GM04503 (cell line): ENCODE measurements at regions not wholly inside any gene's neighbourhood (a gene's known extent, or its start where the extent isn't known, plus 50 kb on each side); places are given as distances from the start of the nearest gene placed in this dataset.

ENCODE experiments used
- DNase-seq: peaks from one replicate; pipeline ENCODE4 v3.0.0-alpha.2; 2012; ENCODE audit warnings: low read depth

DNA sequence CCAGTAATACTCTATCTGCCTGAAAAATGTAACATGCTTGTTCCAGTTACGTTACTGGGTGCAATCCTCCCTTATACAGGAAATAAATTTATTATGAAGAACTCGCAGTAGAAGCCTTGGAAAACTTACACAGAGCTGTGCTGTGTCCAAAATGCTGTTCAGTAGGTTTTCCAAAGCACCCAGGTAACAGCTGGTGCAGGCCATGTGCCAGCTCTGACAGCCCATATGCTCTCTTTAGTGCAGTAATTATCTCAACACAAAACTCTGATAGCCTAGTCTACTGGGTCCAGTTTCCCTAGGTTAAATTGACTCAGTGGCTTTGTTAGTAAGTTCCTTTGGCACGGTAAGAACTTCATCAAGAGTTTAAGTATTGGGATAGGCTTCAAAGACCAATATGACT, 120.7 kb upstream of the OBI1 start:
- DNase-seq, result no peak

DNA sequence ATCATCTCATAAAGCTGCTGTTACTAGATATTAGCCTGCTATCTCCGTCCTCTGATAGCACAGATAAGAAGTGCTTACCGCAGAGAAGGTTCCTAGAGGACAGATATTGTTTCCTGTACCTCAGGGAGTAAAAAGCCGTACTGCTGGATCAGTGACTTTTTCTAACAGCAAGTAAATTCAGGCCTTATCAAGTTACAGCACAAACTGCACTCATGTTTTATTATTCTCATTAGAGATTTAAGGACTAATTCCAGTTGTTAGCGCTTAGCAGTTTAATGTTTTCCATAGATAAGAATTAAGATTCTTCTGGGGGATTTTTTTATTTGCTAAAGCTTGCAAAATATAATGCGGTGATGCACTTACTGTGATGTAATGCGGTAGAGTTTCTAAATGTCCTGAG, 119.0 kb upstream of the OBI1 start:
- no peak for DNase-seq

DNA sequence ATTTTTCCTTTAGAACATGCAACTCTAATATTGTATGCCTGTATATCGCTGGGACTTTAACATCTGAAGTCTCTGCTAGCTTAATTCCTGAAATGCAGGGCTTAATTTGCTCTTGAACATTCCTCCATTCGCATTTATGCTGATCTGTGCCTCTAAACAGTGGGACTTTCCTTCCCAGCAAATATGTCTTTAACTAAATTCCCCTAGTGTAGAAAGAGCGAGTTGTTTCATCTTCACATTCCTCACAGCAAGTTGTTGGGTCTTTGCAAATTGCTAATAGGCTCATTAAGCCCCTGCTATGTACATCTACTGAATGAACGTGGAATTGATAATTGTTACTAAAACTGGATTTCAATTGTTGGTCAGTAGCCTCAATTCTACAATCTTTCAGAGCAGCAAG, 118.4 kb upstream of the OBI1 start:
- DNase-seq, result no peak

DNA sequence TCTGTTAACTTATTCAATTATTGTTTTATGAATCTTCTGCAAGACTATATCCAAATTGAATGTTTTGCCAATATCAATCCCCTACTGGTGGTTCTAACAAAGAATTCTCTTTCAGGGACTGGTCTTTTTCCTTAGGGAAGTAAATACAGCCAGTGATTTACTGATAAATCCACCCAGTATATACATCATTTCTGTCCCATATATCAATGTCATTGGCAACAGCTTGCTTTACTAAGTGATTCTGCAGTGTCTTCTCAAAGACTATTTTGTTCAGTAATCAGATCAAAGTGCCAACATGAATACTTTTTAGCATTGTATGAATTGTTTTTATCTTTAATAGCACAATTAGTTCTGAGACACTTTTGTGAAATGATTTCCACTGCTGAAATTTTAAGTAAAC, 114.0 kb upstream of the OBI1 start:
- no peak for DNase-seq

DNA sequence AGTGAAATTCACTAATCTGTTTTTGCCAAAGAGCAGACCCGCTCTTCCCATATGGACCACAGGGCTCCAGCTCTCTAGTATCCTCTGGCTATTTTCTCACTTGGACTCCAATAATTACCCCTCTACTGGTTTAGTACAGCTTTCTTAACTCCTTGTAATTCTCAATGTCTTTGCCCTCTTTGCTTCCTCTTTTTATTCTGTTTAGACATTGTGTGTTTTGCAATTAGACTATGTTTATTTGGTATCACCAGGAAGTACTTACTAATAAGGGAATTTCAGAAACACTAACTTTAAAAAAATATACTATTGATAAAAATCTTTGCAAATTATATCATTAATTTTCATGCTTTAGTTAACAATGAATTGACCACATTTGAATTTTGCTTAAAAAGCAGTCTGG, 111.6 kb upstream of the OBI1 start:
- no peak for DNase-seq

DNA sequence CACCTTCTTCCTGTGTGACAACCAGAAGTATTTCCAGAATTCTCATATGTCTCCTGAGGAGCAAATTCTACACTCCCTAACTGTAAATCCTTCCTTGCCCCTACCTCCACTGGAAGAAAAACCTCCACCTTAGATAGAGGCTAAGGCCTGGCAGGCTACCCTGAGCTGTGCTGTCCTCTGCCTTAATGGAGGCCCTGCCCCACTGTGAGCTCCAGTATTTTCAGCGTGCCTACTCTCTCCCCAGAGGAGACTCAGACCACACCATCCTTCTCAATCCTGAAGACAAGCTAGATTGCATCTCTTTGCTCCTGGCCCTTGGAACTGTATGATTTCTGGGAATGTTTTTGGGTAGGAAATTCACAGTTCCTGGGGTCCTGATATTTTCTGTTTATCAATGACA, 110.0 kb upstream of the OBI1 start:
- DNase-seq, result no peak

DNA sequence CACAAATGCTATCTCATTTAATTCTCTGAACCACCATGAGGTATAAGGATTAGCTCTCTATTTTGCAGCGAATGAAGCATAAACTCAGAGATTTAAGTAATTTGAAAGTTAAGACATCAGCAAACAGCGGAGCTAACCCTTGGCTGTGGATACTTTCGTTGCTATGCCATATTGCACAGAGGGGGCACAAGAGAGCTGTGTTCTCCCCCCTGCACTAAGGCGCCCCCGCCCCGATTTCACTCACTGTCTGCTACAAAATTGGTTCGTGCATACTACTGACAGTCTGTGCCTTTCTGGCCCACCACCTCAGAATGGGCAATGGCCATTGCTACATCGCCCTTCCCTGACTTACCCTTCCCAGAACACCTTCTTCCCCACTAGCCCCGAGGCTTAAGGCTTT, 105.7 kb upstream of the OBI1 start:
- DNase-seq, result no peak

DNA sequence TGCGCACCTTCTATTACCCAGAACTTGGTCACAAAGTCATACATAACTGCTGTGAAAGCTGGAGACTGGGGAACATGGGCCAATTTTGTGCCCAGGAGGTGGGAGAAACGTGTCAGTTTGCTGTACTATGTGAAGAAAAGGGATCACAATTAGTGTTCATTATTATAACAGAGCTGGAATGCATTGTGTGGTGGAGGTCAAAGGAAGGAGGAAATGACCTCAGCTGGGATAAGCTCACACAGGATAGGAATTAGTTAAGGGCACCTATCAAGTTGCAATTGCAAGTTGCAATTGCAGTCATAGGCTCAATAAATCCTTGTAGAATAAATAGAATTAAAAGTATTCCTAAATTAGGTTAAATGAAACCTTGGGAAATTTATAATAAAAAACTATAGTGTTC, 103.9 kb upstream of the OBI1 start:
- DNase-seq, result no peak

DNA sequence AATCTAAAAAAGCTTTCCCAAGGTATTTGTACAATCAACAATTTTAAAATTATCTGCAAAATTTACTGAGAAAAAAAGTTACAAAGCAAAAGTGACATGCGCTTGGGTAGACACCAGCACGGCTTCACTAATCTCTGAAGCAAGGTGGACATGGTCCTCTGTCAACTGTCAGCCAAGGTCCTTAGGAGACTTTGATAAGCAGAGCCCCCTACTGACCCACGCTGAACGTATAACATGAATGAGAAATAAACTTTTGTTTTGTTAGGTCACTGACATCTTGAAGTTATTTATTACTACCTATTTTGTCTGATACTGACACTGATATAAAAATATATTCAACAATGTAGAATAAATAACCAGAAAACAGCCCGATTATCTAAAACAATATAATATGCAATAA, 100.7 kb upstream of the OBI1 start:
- DNase-seq, result no peak

DNA sequence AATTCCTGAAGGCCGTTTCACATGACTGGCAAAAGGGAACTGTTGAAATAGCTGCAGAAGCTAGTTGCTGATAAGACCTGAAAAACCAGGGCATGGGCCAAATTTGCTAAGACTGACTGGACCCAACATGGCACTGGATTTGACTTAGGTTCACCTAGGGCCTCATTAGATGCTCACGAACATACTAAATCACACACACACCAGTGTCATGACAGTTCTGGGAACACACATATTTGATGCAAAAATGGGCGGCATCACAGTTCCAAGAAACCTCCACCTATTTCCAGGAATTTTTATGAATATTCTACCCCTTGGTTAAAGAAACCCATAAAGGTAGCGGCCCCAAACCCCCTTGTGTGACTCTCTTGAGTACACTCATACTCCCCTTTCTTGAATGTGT, 99.6 kb upstream of the OBI1 start:
- DNase-seq, result no peak

DNA sequence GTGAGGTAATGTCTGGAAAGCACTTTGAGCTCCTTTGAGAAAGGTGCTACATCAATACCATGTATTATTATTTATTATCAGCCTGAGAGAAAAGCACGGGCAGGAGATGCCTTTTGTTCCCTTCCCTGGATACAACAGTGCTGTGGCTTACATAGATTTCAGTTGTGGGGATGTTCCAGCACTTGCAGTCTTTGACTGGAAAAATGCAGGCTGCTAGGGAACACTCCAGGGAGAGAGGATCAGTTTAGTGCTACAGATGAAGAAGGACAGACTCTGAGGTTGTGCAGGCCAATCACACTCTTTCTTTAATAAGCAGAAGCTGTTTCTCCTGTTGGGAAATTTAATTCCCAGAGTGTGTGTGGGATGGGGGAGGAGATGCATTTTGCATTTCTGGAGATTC, 94.5 kb upstream of the OBI1 start:
- DNase-seq, result no peak

DNA sequence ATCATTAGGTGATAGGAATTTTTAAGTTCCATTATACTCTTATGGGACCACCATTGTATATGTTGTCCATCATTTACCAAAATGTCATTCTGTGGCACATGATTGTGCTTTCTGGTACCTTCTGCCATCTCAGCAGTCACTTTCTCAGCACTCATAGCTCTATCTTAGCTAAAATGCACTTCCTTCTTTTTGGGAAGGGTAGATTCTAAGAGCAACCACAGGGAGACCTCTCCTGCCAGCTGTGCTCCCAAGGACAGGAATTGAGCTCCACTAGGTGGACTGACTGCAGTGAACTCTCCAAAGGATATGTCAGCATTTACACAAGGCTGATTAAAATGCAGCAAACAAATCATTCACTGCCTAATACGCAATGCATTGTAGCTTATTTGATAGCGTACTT, 91.8 kb upstream of the OBI1 start:
- no peak for DNase-seq

DNA sequence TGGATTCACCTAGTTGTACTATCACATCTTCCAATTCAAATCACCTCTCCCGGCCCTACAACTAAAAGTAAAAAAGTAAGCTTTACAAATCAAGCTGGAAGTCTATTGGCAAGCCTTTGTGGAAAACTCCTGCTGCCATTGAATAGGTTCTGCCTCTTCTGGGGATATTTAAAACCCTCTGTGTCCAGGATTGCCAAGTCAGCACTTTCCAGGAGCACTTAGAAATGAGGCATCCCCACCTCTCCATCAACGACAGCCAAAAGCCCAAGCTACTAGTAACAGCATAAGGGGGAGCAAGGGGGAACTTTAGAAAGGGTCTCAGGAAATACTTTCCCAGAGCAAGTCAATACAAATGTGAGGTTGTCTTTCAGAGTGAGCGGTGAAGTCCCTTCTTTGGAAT, 85.0 kb upstream of the OBI1 start:
- DNase-seq, result no peak

DNA sequence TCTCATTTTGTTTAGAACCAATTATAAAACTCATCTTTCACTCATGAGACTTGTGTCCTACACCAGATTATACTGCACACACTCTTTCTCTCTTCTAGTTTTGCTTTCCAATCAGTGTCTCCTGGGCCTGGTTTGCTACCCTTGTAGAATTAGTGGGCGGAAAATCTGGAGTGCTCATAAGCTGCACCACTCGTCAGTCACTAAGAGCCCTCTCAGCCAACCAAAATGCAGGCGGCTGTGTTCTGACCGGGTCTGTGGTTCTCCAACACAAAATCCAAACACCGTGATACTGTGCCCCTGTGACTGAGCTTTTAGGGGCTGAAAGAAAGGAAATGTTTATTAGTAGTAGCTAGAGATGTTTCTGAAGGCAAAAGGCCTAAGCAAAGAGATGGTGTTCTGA, 83.7 kb upstream of the OBI1 start:
- no peak for DNase-seq

DNA sequence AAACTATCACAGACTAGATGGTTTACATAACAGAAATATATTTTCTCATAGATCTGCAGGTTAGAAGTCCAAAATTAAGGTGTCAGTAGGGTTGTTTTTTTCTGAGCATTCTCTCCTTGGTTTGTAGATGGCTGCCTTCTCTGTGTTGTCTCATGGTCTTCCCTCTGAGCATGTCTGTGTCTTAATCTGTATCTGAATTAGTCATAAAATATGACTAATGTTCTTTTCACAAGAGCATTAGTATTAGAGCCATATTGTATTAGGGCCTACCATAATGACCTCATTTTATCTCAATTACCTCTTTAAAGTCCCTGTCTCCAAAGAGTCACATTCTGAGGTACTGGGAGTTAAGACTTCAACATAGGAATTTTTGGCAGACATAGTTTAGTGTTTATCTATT, 77.2 kb upstream of the OBI1 start:
- DNase-seq, result no peak

DNA sequence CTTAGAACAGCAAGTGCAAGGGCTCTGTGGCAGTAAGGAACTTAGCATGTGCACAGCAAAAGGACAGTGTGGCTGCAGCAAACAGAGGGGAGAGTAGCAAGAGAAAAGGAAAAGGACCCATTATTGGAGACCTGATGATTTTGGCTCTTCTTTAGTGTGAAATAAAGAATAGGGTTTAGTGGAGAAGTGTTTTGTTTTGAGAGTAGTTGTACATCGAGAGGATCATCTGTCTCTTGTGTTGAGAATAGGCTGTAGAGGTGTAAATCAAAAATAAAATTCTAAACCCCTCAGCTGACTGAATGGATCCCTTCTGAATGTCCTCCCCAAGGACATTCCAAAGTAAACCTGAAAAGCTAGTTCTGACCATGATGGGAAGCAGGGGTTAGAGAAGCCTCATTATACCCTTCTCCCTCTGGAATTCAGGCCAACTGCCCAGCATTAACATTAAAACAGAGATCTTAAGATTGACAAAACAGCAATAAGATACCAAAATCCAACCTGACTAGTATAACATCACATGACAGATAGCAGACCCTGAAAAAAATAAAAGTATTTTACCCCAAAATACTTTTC, 73.6 kb upstream of the OBI1 start:
- no peak for DNase-seq

DNA sequence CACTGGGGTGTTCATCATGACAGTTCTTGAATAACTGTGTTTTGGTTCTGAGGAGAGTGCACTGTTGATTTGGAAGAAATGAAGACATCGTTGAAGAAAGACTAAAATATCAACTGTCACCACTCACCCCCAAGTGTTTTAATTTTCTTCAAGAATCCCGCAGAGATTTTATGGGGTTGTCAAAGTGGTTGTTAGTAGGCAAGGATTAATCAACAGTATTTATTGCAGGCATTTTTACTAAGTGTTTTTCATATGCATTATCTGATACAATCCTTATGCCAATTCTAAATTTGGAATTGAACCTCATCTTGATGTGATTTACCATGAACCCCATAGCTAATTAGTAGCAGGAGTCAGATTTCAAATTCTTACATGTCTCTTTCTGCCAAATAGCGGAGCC, 63.7 kb upstream of the OBI1 start:
- no peak for DNase-seq

DNA sequence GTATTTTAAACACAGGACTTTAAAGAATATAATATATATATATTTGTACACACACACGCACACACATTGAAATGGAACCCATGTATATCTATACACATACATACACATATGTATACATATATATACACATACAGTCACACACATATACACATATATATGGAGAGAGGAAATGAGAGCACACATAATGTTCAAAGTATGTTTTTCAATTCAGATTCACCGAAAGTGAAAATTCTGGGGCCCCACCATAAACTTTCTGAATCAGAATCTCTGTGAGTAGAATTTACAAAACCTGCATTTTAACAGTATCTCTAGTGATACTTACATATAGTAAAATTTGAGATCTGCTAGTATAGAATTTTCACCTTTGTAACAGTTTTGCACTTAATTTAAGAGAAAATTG, 60.4 kb upstream of the OBI1 start:
- DNase-seq, result no peak

DNA sequence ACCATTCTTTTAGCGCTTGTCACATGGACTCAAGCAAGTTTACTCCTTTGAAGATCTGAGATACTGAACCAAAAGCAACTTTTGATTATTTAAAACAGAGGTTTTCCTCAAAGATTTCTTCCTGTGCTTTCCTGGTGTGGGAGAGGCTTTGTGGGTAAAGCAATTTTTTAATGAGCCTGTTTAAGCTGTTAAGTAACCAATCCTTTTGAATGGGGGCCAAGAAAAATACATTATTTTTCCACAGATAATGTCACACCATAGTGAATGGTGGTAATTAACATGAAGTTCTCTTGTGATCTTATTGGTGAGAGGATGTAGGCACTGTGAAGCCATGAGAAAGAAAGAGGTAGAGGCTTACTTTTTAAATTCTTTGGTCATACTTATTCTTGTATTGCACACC, 55.8 kb upstream of the OBI1 start:
- DNase-seq, result no peak

DNA sequence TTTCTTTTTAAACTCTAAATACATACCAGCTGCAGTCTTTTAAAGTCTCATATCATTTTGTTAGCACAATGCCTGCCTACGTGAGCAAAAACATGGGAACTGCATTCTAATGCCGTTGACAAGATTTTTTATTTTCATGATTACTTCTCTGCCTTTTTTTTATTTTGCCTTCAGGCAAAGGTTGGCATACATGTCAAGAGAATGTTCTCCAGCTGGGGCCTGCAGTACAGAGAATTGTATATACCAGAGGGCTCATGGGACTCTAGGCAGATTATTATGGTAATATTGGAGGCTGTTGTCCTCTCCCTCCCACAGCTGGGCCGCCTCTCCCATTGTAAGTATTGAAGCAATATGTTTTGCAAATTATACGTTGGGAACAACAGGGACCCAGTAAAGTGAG, 53.9 kb upstream of the OBI1 start:
- DNase-seq, result no peak

DNA sequence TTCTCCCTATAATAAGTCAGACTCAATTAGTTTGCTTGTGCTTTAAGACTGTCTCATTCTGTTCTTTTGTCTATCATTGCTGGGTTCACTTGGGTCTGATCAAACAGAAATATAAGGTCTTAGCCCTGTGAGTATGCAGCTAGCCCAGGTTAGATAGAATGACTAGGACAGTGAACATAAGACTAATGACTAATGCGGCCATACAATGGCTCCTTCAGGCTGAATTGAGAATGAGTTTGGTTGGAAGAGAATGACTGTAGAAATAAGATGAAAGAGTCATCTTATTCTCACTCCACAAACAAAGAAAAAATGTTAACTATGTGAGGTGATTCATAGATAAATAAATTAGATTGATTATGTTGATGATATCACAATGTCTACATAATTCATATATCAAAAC, 50.1 kb upstream of the OBI1 start:
- no peak for DNase-seq
